HEK293 (cell line): ENCODE measurements at regions not wholly inside any gene's neighbourhood (a gene's known extent, or its start where the extent isn't known, plus 50 kb on each side); places are given as distances from the start of the nearest gene placed in this dataset.

Source experiments
- CTCF ChIA-PET: fragments of 350-600 bp; formaldehyde crosslinking; extraction: SDS; loops from one replicate; lab custom pipeline; 2021; ENCODE audit warnings: antibody characterized with exemption; lab: Yijun Ruan, JAX
- POLR2A ChIA-PET: fragments of 300-600 bp; formaldehyde crosslinking; extraction: SDS; loops from one replicate; lab custom pipeline; 2020; ENCODE audit warnings: antibody characterized with exemption, inconsistent platforms; lab: Yijun Ruan, JAX
- H3K27ac ChIP-seq: fragments of 200-500 bp; sonication (Bioruptor generic); 2 replicates; pipeline ENCODE4 v1.5.1; 2014; ENCODE audit warnings: low read depth, low read length, control low read depth, inconsistent platforms; ENCODE audit errors: extremely low read depth
- H3K36me3 ChIP-seq, 2 experiments: fragments of 200-500 bp in 1 of 2; sonication (Bioruptor generic) in 1 of 2; 1 replicate in 1 of 2; 2 replicates in 1 of 2; pipeline ENCODE4 v1.5.1; 2014 to 2017; ENCODE audit warnings: inconsistent platforms in 2 of 2, low read length in 2 of 2; ENCODE audit not compliant: control insufficient read depth in 2 of 2, insufficient read depth in 1 of 2
- H3K4me1 ChIP-seq: fragments of 200-500 bp; sonication (Bioruptor generic); 2 replicates; pipeline ENCODE4 v1.5.1; 2014; ENCODE audit warnings: mild to moderate bottlenecking, low read length, inconsistent platforms; ENCODE audit not compliant: control insufficient read depth, insufficient read depth
- H3K4me3 ChIP-seq: 2 replicates; pipeline ENCODE4 v1.5.1; 2011; ENCODE audit warnings: low read depth, mild to moderate bottlenecking, control low read depth, low read length, moderate library complexity
- H3K9me3 ChIP-seq: fragments of 200-500 bp; sonication (Bioruptor generic); 2 replicates; pipeline ENCODE4 v1.5.1; 2014; ENCODE audit warnings: low read depth, low read length, inconsistent platforms; ENCODE audit not compliant: control insufficient read depth, insufficient read depth
- OSR2 ChIP-seq: fragments of 450-650 bp; formaldehyde crosslinking; IDR thresholded peaks from 2 replicates; pipeline ENCODE4 v1.5.1; 2016; ENCODE audit warnings: missing biosample characterization, missing genetic modification characterization
- ZBTB8A ChIP-seq: fragments of 450-650 bp; formaldehyde crosslinking; IDR thresholded peaks from 2 replicates; pipeline ENCODE4 v1.5.1; 2016; ENCODE audit warnings: missing biosample characterization, missing genetic modification characterization
- ZNF133 ChIP-seq: fragments of 450-650 bp; formaldehyde crosslinking; IDR thresholded peaks from 2 replicates; pipeline ENCODE4 v1.5.1; 2016; ENCODE audit warnings: missing biosample characterization, missing genetic modification characterization
- ZNF146 ChIP-seq: fragments of 450-650 bp; formaldehyde crosslinking; IDR thresholded peaks from 2 replicates; pipeline ENCODE4 v1.5.1; 2016; ENCODE audit warnings: missing biosample characterization, missing genetic modification characterization
- ZNF248 ChIP-seq: fragments of 450-650 bp; formaldehyde crosslinking; IDR thresholded peaks from 2 replicates; pipeline ENCODE4 v1.5.1; 2017; ENCODE audit warnings: missing biosample characterization, missing genetic modification characterization
- ZNF433 ChIP-seq: fragments of 450-650 bp; formaldehyde crosslinking; IDR thresholded peaks from 2 replicates; pipeline ENCODE4 v1.5.1; 2016; ENCODE audit warnings: missing biosample characterization, missing genetic modification characterization, low read depth
- ZNF571 ChIP-seq: fragments of 450-650 bp; formaldehyde crosslinking; IDR thresholded peaks from 2 replicates; pipeline ENCODE4 v1.5.0; 2017; ENCODE audit warnings: missing biosample characterization, missing genetic modification characterization
- ZNF670 ChIP-seq: fragments of 450-650 bp; formaldehyde crosslinking; IDR thresholded peaks from 2 replicates; pipeline ENCODE4 v1.5.1; 2016; ENCODE audit warnings: missing biosample characterization, missing genetic modification characterization, low read depth
- ZNF791 ChIP-seq: fragments of 450-650 bp; formaldehyde crosslinking; IDR thresholded peaks from 2 replicates; pipeline ENCODE4 v1.5.1; 2016; ENCODE audit warnings: missing biosample characterization, missing genetic modification characterization
- ZNF843 ChIP-seq: fragments of 450-650 bp; formaldehyde crosslinking; IDR thresholded peaks from 2 replicates; pipeline ENCODE4 v1.5.1; 2016; ENCODE audit warnings: missing biosample characterization, missing genetic modification characterization
- TF ChIP-seq, protein P1 (sequence below): fragments of 450-650 bp; formaldehyde crosslinking; IDR thresholded peaks from 2 replicates; pipeline ENCODE4 v1.5.1; 2016; ENCODE audit warnings: missing biosample characterization, missing genetic modification characterization
- TF ChIP-seq, protein P2 (sequence below): fragments of 450-650 bp; formaldehyde crosslinking; IDR thresholded peaks from 2 replicates; pipeline ENCODE4 v1.5.1; 2017; ENCODE audit warnings: missing biosample characterization, missing genetic modification characterization
- TF ChIP-seq, protein P3 (sequence below): fragments of 450-650 bp; formaldehyde crosslinking; IDR thresholded peaks from 2 replicates; pipeline ENCODE4 v1.5.1; 2016; ENCODE audit warnings: missing biosample characterization, missing genetic modification characterization
- TF ChIP-seq, protein P4 (sequence below): fragments of 450-650 bp; formaldehyde crosslinking; IDR thresholded peaks from 2 replicates; pipeline ENCODE4 v1.5.1; 2017; ENCODE audit warnings: missing biosample characterization, missing genetic modification characterization
- TF ChIP-seq, protein P5 (sequence below): fragments of 450-650 bp; formaldehyde crosslinking; IDR thresholded peaks from 2 replicates; pipeline ENCODE4 v1.5.1; 2016; ENCODE audit warnings: missing biosample characterization, missing genetic modification characterization

DNA sequence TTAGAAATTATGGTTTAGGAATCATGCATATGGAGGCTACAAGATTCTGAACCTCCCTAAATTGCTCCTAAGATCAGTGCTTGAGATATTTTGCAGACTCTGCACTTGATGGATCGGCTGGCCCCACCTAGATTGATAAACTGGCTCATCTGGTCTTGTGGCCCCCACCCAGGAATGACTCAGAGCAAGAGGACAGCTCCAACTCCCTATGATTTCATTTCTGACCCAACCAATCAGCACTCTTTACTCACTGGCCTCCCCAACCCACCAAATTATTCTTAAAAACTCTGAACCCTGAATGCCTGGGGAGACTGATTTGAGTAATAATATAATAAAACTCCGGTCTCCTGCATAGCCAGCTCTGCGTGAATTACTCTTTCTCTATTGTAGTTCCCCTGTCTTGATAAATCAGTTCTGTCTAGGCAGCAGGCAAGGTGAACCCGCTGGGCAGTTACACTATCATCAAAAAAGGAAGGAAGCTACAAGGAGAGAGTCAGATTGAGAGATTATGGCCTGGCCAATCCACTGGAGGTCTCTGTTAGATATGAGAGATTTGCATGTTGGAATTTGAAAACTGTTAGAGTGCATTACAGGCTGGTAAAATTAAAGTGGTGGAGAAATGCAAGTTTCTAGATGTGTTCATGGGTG is 245.8 kb downstream of the CSNK2A3 start:
- POLR2A ChIA-PET: no interaction called here
- CTCF ChIA-PET: no interaction called here

DNA sequence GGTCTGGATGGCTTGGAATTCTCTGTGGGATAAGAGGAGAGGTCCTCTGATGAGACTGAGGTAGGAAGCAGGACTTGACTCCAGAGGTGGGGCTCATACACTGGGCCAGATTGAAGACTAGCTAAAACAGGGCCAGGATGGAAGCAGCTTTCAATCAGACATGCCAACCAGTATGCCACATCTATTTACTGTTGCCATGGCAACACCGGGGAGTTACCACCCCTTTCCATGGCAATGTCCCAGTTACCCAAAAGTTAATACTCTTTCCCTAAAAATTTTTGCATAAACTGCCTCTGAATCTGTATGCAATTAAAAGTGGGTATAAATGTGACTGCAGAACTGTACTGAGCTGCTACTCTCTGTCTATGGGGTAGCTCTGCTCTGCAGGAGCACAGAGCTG is 247.5 kb upstream of the ZBED5 start:
- POLR2A ChIA-PET: no interaction called here
- Histone ChIP-seq H3K9me3 (no peaks in the 10 kb centered on the region), H3K4me1 (no peaks in the 10 kb centered on the region), H3K36me3 (no peaks in the 10 kb centered on the region), H3K27ac (no peak overlapping the region), H3K4me3 (no peak overlapping the region)
- CTCF ChIA-PET: interaction anchor here (0.7 to 0.9 kb wide), 3 partner anchors 15 to 59 kb away, joined by 3 read pairs; no protein-coding TSS in a partner anchor
- TF ChIP-seq, protein P1, sequence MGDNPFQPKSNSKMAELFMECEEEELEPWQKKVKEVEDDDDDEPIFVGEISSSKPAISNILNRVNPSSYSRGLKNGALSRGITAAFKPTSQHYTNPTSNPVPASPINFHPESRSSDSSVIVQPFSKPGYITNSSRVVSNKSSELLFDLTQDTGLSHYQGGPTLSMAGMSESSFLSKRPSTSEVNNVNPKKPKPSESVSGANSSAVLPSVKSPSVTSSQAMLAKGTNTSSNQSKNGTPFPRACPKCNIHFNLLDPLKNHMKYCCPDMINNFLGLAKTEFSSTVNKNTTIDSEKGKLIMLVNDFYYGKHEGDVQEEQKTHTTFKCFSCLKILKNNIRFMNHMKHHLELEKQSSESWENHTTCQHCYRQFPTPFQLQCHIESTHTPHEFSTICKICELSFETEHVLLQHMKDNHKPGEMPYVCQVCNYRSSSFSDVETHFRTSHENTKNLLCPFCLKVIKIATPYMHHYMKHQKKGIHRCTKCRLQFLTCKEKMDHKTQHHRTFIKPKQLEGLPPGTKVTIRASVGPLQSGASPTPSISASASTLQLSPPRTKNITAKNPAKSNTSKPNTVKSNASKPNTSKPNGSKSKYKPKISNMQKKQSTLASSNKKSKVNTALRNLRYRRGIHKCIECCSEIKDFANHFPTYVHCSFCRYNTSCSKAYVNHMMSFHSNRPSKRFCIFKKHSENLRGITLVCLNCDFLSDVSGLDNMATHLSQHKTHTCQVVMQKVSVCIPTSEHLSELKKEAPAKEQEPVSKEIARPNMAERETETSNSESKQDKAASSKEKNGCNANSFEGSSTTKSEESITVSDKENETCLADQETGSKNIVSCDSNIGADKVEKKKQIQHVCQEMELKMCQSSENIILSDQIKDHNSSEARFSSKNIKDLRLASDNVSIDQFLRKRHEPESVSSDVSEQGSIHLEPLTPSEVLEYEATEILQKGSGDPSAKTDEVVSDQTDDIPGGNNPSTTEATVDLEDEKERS (tag by site-specific recombination): no peak
- TF ChIP-seq ZNF146 (tag by site-specific recombination): no peak
- TF ChIP-seq ZNF791: no peak
- TF ChIP-seq ZNF433 (tag by site-specific recombination): no peak
- TF ChIP-seq, protein P2, sequence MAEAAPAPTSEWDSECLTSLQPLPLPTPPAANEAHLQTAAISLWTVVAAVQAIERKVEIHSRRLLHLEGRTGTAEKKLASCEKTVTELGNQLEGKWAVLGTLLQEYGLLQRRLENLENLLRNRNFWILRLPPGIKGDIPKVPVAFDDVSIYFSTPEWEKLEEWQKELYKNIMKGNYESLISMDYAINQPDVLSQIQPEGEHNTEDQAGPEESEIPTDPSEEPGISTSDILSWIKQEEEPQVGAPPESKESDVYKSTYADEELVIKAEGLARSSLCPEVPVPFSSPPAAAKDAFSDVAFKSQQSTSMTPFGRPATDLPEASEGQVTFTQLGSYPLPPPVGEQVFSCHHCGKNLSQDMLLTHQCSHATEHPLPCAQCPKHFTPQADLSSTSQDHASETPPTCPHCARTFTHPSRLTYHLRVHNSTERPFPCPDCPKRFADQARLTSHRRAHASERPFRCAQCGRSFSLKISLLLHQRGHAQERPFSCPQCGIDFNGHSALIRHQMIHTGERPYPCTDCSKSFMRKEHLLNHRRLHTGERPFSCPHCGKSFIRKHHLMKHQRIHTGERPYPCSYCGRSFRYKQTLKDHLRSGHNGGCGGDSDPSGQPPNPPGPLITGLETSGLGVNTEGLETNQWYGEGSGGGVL: no peak
- TF ChIP-seq, protein P3, sequence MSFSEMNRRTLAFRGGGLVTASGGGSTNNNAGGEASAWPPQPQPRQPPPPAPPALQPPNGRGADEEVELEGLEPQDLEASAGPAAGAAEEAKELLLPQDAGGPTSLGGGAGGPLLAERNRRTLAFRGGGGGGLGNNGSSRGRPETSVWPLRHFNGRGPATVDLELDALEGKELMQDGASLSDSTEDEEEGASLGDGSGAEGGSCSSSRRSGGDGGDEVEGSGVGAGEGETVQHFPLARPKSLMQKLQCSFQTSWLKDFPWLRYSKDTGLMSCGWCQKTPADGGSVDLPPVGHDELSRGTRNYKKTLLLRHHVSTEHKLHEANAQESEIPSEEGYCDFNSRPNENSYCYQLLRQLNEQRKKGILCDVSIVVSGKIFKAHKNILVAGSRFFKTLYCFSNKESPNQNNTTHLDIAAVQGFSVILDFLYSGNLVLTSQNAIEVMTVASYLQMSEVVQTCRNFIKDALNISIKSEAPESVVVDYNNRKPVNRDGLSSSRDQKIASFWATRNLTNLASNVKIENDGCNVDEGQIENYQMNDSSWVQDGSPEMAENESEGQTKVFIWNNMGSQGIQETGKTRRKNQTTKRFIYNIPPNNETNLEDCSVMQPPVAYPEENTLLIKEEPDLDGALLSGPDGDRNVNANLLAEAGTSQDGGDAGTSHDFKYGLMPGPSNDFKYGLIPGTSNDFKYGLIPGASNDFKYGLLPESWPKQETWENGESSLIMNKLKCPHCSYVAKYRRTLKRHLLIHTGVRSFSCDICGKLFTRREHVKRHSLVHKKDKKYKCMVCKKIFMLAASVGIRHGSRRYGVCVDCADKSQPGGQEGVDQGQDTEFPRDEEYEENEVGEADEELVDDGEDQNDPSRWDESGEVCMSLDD (tag by site-specific recombination): no peak
- TF ChIP-seq ZNF670 (tag by site-specific recombination): no peak
- no peak for TF ChIP-seq ZNF133
- no peak for TF ChIP-seq ZNF843 (tag by site-specific recombination)
- TF ChIP-seq OSR2 (tag by site-specific recombination): no peak
- TF ChIP-seq, protein P4, sequence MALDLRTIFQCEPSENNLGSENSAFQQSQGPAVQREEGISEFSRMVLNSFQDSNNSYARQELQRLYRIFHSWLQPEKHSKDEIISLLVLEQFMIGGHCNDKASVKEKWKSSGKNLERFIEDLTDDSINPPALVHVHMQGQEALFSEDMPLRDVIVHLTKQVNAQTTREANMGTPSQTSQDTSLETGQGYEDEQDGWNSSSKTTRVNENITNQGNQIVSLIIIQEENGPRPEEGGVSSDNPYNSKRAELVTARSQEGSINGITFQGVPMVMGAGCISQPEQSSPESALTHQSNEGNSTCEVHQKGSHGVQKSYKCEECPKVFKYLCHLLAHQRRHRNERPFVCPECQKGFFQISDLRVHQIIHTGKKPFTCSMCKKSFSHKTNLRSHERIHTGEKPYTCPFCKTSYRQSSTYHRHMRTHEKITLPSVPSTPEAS (tag by site-specific recombination): no peak
- TF ChIP-seq ZNF248 (tag by site-specific recombination): no peak
- TF ChIP-seq ZNF571 (tag by site-specific recombination): no peak

More for the DNA sequence above, 245.8 kb downstream of the CSNK2A3 start:
- Histone ChIP-seq H3K27ac (no peak overlapping the region), H3K9me3 (no peaks in the 10 kb centered on the region), H3K4me1 (no peaks in the 10 kb centered on the region), H3K36me3 (no peaks in the 10 kb centered on the region), H3K4me3 (no peak overlapping the region)
- TF ChIP-seq, protein P5, sequence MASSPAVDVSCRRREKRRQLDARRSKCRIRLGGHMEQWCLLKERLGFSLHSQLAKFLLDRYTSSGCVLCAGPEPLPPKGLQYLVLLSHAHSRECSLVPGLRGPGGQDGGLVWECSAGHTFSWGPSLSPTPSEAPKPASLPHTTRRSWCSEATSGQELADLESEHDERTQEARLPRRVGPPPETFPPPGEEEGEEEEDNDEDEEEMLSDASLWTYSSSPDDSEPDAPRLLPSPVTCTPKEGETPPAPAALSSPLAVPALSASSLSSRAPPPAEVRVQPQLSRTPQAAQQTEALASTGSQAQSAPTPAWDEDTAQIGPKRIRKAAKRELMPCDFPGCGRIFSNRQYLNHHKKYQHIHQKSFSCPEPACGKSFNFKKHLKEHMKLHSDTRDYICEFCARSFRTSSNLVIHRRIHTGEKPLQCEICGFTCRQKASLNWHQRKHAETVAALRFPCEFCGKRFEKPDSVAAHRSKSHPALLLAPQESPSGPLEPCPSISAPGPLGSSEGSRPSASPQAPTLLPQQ (tag by site-specific recombination): no peak
- TF ChIP-seq ZBTB8A (tag by site-specific recombination): no peak
